H9 (cell line): ENCODE measurements at regions not wholly inside any gene's neighbourhood (a gene's known extent, or its start where the extent isn't known, plus 50 kb on each side); places are given as distances from the start of the nearest gene placed in this dataset.

Source experiments
- DNase-seq: peaks from one replicate; pipeline ENCODE4 v3.0.0-alpha.2; 2017
- H2AFZ ChIP-seq: one replicate; pipeline ENCODE4 v1.6.1; 2013; ENCODE audit warnings: mild to moderate bottlenecking, low read length, control low read depth, moderate library complexity
- H2AK5ac ChIP-seq: 2 replicates; pipeline ENCODE4 v1.6.1; 2013; ENCODE audit warnings: low read length, control low read depth, mixed read lengths; ENCODE audit not compliant: insufficient read length
- H2BK120ac ChIP-seq: one replicate; pipeline ENCODE4 v1.6.1; 2013; ENCODE audit warnings: low read depth, mild to moderate bottlenecking, low read length, control low read depth, inconsistent platforms; ENCODE audit not compliant: poor library complexity, severe bottlenecking
- H2BK12ac ChIP-seq: 2 replicates; pipeline ENCODE4 v1.6.1; 2013; ENCODE audit warnings: low read length, control low read depth, mixed read lengths, low read depth; ENCODE audit not compliant: insufficient read length
- H2BK15ac ChIP-seq: 2 replicates; pipeline ENCODE4 v1.6.1; 2013; ENCODE audit warnings: low read depth, low read length, control low read depth
- H2BK20ac ChIP-seq: one replicate; pipeline ENCODE4 v1.6.1; 2013; ENCODE audit warnings: low read depth, mild to moderate bottlenecking, low read length, control low read depth, inconsistent platforms; ENCODE audit not compliant: poor library complexity, severe bottlenecking
- H2BK5ac ChIP-seq: 2 replicates; pipeline ENCODE4 v1.6.1; 2013; ENCODE audit warnings: low read length, control low read depth, mixed read lengths; ENCODE audit not compliant: insufficient read length
- H3K14ac ChIP-seq: 2 replicates; pipeline ENCODE4 v1.6.1; 2013; ENCODE audit warnings: low read length, control low read depth; ENCODE audit not compliant: insufficient read depth
- H3K18ac ChIP-seq: 2 replicates; pipeline ENCODE4 v1.6.1; 2013; ENCODE audit warnings: low read depth, mild to moderate bottlenecking, mixed read lengths, low read length, control low read depth; ENCODE audit not compliant: insufficient read length
- H3K23ac ChIP-seq: 2 replicates; pipeline ENCODE4 v1.6.1; 2013; ENCODE audit warnings: low read length, control low read depth, mixed read lengths, low read depth; ENCODE audit not compliant: insufficient read length
- H3K23me2 ChIP-seq: 2 replicates; pipeline ENCODE4 v1.6.1; 2013; ENCODE audit warnings: low read depth, mild to moderate bottlenecking, mixed read lengths, low read length, control low read depth; ENCODE audit not compliant: insufficient read length, poor library complexity, severe bottlenecking
- H3K27ac ChIP-seq: 2 replicates; pipeline ENCODE4 v1.5.1; 2013; ENCODE audit warnings: low read length, control low read depth, mixed read lengths, low read depth; ENCODE audit not compliant: insufficient read length
- H3K27me3 ChIP-seq: 2 replicates; pipeline ENCODE4 v1.6.1; 2013; ENCODE audit warnings: low read length, control low read depth, inconsistent platforms; ENCODE audit not compliant: insufficient read depth
- H3K4ac ChIP-seq: 2 replicates; pipeline ENCODE4 v1.6.1; 2013; ENCODE audit warnings: low read depth, mild to moderate bottlenecking, control low read depth, inconsistent platforms, low read length, moderate library complexity
- H3K4me1 ChIP-seq: 2 replicates; pipeline ENCODE4 v1.6.1; 2013; ENCODE audit warnings: low read length, control low read depth, inconsistent platforms; ENCODE audit not compliant: insufficient read depth
- H3K4me2 ChIP-seq: 2 replicates; pipeline ENCODE4 v1.6.1; 2013; ENCODE audit warnings: low read length, control low read depth, mixed read lengths; ENCODE audit not compliant: insufficient read length, insufficient read depth
- H3K56ac ChIP-seq: 2 replicates; pipeline ENCODE4 v1.6.1; 2013; ENCODE audit warnings: low read depth, mild to moderate bottlenecking, mixed read lengths, low read length, control low read depth; ENCODE audit not compliant: insufficient read length
- H3K79me1 ChIP-seq: 2 replicates; pipeline ENCODE4 v1.6.1; 2013; ENCODE audit warnings: low read depth, mild to moderate bottlenecking, moderate library complexity, low read length, control low read depth, inconsistent platforms; ENCODE audit not compliant: insufficient read depth, poor library complexity, severe bottlenecking
- H3K79me2 ChIP-seq: 2 replicates; pipeline ENCODE4 v1.6.1; 2013; ENCODE audit warnings: low read length, control low read depth, inconsistent platforms; ENCODE audit not compliant: insufficient read depth
- H3K9ac ChIP-seq: 2 replicates; pipeline ENCODE4 v1.6.1; 2013; ENCODE audit warnings: low read length, control low read depth, mixed read lengths; ENCODE audit not compliant: insufficient read length; ENCODE audit errors: extremely low read depth
- H3K9me3 ChIP-seq: one replicate; pipeline ENCODE4 v1.6.1; 2013; ENCODE audit warnings: low read depth, low read length, inconsistent platforms; ENCODE audit not compliant: control insufficient read depth
- H3T11ph ChIP-seq: one replicate; pipeline ENCODE4 v1.6.1; 2013; ENCODE audit warnings: mild to moderate bottlenecking, low read length, control low read depth, inconsistent platforms
- H4K20me1 ChIP-seq: one replicate; pipeline ENCODE4 v1.6.1; 2013; ENCODE audit not compliant: control insufficient read depth, insufficient read length, insufficient read depth
- H4K5ac ChIP-seq: 2 replicates; pipeline ENCODE4 v1.6.1; 2013; ENCODE audit warnings: low read depth, mild to moderate bottlenecking, mixed read lengths, low read length, control low read depth; ENCODE audit not compliant: insufficient read length
- H4K8ac ChIP-seq: replicated peaks from 2 replicates; pipeline ENCODE4 v1.6.1; 2013; ENCODE audit warnings: low read length, control low read depth, mixed read lengths, low read depth; ENCODE audit not compliant: insufficient read length
- H4K91ac ChIP-seq: 2 replicates; pipeline ENCODE4 v1.6.1; 2013; ENCODE audit warnings: low read depth, mild to moderate bottlenecking, moderate library complexity, mixed read lengths, low read length, control low read depth; ENCODE audit not compliant: insufficient read length
- H3K27ac Mint-ChIP-seq, 3 experiments: 2 replicates in 2 of 3; 3 replicates in 1 of 3; pipeline ENCODE4 v1.8.0; 2020 to 2021; ENCODE audit warnings: mixed read lengths in 3 of 3, mild to moderate bottlenecking in 1 of 3, moderate library complexity in 1 of 3
- H3K27me3 Mint-ChIP-seq: 2 replicates; pipeline ENCODE4 v1.8.0; 2021; ENCODE audit warnings: low read depth, mild to moderate bottlenecking, moderate library complexity, mixed read lengths
- H3K36me3 Mint-ChIP-seq, 3 experiments: 2 replicates in 2 of 3; 3 replicates in 1 of 3; pipeline ENCODE4 v1.8.0; 2020 to 2021; ENCODE audit warnings: low read depth in 3 of 3, mixed read lengths in 3 of 3; ENCODE audit not compliant: insufficient read depth in 1 of 3
- H3K4me1 Mint-ChIP-seq, 2 experiments: 2 replicates each; pipeline ENCODE4 v1.8.0; 2020; ENCODE audit warnings: mixed read lengths in 2 of 2
- H3K4me3 Mint-ChIP-seq, 2 experiments: 2 replicates in 1 of 2; 3 replicates in 1 of 2; pipeline ENCODE4 v1.8.0; 2020 to 2021; ENCODE audit warnings: mild to moderate bottlenecking in 2 of 2, mixed read lengths in 2 of 2, moderate library complexity in 1 of 2
- H3K9me3 Mint-ChIP-seq, 2 experiments: 2 replicates in 1 of 2; 3 replicates in 1 of 2; pipeline ENCODE4 v1.8.0; 2020; ENCODE audit warnings: mild to moderate bottlenecking in 2 of 2, mixed read lengths in 2 of 2, moderate library complexity in 1 of 2
- CTCF ChIP-seq: fragments of 200-600 bp; sonication (generic); conservative IDR thresholded peaks from 3 replicates; pipeline ENCODE4 v1.8.0; 2021; ENCODE audit warnings: antibody characterized with exemption, mild to moderate bottlenecking
- WGBS: extraction: QIAGEN DNeasy Blood & Tissue Kit; methylation state at CpG from one replicate; pipeline ENCODE4 v1.1.7; 2013; ENCODE audit warnings: missing lambda C conversion rate, low lambda C conversion rate, mixed read lengths; ENCODE audit not compliant: insufficient read length; ENCODE audit errors: extremely low coverage; 5-methylcytosine and 5-hydroxymethylcytosine counted together

DNA sequence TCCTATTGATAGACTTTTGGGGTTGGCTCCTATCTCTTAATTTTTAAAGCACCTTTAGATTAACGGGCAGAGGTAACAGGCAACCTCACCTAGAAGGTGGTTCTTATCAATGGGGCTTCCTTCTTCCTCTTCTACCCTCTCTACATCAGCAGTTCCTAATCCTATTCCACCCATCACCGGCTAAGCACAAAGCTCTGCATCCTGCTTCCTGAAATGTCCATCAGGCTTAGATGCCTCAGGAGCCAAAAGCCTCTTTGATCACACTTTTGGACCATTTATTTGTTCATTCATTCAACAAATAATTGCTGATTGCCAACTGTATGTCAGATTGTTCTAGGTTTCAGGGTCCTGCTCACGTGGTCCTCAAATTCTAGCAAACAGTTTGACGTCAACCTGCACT lies 586.0 kb downstream of the TOX3 start:
- Histone ChIP-seq H3T11ph (no peak overlapping the region), H3K9me3 (no peaks in the 10 kb centered on the region), H3K18ac (no peak overlapping the region), H2BK15ac (no peak overlapping the region), H4K20me1 (no peaks in the 10 kb centered on the region), H2BK12ac (no peak overlapping the region), H3K9ac (no peak overlapping the region), H3K27me3 (no peaks in the 10 kb centered on the region), H3K23ac (no peak overlapping the region), H4K91ac (no peak overlapping the region), H3K79me1 (no peaks in the 10 kb centered on the region), H2BK120ac (no peak overlapping the region), H3K79me2 (no peaks in the 10 kb centered on the region), H3K14ac (no peak overlapping the region), H4K5ac (no peak overlapping the region), H2BK5ac (no peak overlapping the region), H3K23me2 (no peaks in the 10 kb centered on the region), H3K4ac (no peak overlapping the region), H2BK20ac (no peak overlapping the region), H4K8ac (no peak overlapping the region), H3K27ac (no peak overlapping the region), H2AK5ac (no peak overlapping the region), H3K56ac (no peak overlapping the region), H3K4me2 (no peak overlapping the region), H3K4me1 (no peaks in the 10 kb centered on the region), H2AFZ (no peak overlapping the region)
- Mint-ChIP-seq H3K36me3 (no peaks in the 10 kb centered on the region), H3K9me3 (no peaks in the 10 kb centered on the region), H3K27me3 (peaks cover 3% of the 10 kb centered on the region), H3K27ac (no peak overlapping the region), H3K4me3 (no peak overlapping the region), H3K4me1 (peaks cover 3 to 4% of the 10 kb centered on the region in 2 experiments; a peak in 2 of 4 replicates)
- WGBS: no CpG with 5 or more reads among the region's 4 CpGs
- no peak for TF ChIP-seq CTCF
- DNase-seq: no peak
